ENCODE measurements at regions not wholly inside any gene's neighbourhood (a gene's known extent, or its start where the extent isn't known, plus 50 kb on each side); places are given as distances from the start of the nearest gene placed in this dataset.
"Not testable (repeated sequence)": the region's sequence is repeated elsewhere in the genome, so short reads cannot be mapped to it uniquely, and the experiment has no call there.

GRCh38 chr14:81971911-81972310, 438.3 kb upstream of the SEL1L start:
- no peak for DNase-seq

- DNase-seq = no peak
These were observed 438.9 kb upstream of the SEL1L start for GRCh38 chr14:81972601-81973000.

- DNase-seq = no peak
These were observed 440.9 kb upstream of the SEL1L start for GRCh38 chr14:81974543-81974942.

- DNase-seq = no peak
These were observed 447.1 kb upstream of the SEL1L start for GRCh38 chr14:81980601-81981306.

- no peak for DNase-seq
These were observed 447.6 kb upstream of the SEL1L start for GRCh38 chr14:81981307-81981675.

- DNase-seq = no peak
These were observed 448.4 kb upstream of the SEL1L start for GRCh38 chr14:81982046-81982445.

GRCh38 chr14:81986005-81986404, 452.4 kb upstream of the SEL1L start:
- no peak for DNase-seq

GRCh38 chr14:81989211-81989610, 455.6 kb upstream of the SEL1L start:
- no peak for DNase-seq

- no peak for DNase-seq
These were observed 456.7 kb upstream of the SEL1L start for GRCh38 chr14:81990312-81990761.

GRCh38 chr14:81991998-81992397, 458.3 kb upstream of the SEL1L start:
- DNase-seq = no peak

GRCh38 chr14:81993432-81993831, 459.8 kb upstream of the SEL1L start:
- no peak for DNase-seq

- DNase-seq = no peak
These were observed 469.8 kb upstream of the SEL1L start for GRCh38 chr14:82003426-82003825.

- no peak for DNase-seq
These were observed 475.4 kb upstream of the SEL1L start for GRCh38 chr14:82009076-82009475.

- no peak for DNase-seq
These were observed 476.3 kb upstream of the SEL1L start for GRCh38 chr14:82009993-82010392.

GRCh38 chr14:82011460-82011859, 477.8 kb upstream of the SEL1L start:
- DNase-seq = no peak

- no peak for DNase-seq
These were observed 495.4 kb upstream of the SEL1L start for GRCh38 chr14:82029038-82029437.

GRCh38 chr14:82035397-82035796, 501.7 kb upstream of the SEL1L start:
- no peak for DNase-seq

GRCh38 chr14:82038066-82038465, 504.4 kb upstream of the SEL1L start:
- DNase-seq = not testable (repeated sequence)

GRCh38 chr14:82045339-82045738, 511.7 kb upstream of the SEL1L start:
- no peak for DNase-seq

- no peak for DNase-seq
These were observed 513.0 kb upstream of the SEL1L start for GRCh38 chr14:82046512-82047226.

- no peak for DNase-seq
These were observed 514.3 kb upstream of the SEL1L start for GRCh38 chr14:82047777-82048470.

- DNase-seq = no peak
These were observed 519.1 kb upstream of the SEL1L start for GRCh38 chr14:82052778-82053177.

GRCh38 chr14:82055515-82056115, 522.0 kb upstream of the SEL1L start:
- DNase-seq = no peak

Measured in activated gamma-delta T cell (primary cell).